Activated B cell treated with CpG ODN at 0.5 μM for 24 hours (primary cell): ENCODE measurements at regions not wholly inside any gene's neighbourhood (a gene's known extent, or its start where the extent isn't known, plus 50 kb on each side); places are given as distances from the start of the nearest gene placed in this dataset.

Experiments
- ATAC-seq: fragments of 200-7000 bp; cut with Tn5 transposase; one replicate; pipeline ENCODE4 v1.10.0; 2021; ENCODE audit warnings: low read depth, mild to moderate bottlenecking, moderate library complexity
- CTCF ChIA-PET: fragments of 350-600 bp; sonication (Branson Sonifier 250); formaldehyde crosslinking; loops from one replicate; lab custom pipeline; 2021; ENCODE audit warnings: antibody characterized with exemption; lab: Charles Lee
- POLR2A ChIA-PET: fragments of 350-600 bp; sonication (Branson Sonifier 250); formaldehyde crosslinking; loops from one replicate; lab custom pipeline; 2021; ENCODE audit warnings: antibody characterized with exemption; lab: Charles Lee
- DNase-seq: peaks from one replicate; pipeline ENCODE4 v3.0.0; 2022
- H3K27ac Mint-ChIP-seq: one replicate; pipeline ENCODE4 v1.8.0; 2020; ENCODE audit warnings: mixed read lengths
- H3K27me3 Mint-ChIP-seq: one replicate; pipeline ENCODE4 v1.8.0; 2021; ENCODE audit warnings: mixed read lengths
- H3K36me3 Mint-ChIP-seq: one replicate; pipeline ENCODE4 v1.8.0; 2021; ENCODE audit warnings: low read depth, mixed read lengths
- H3K4me1 Mint-ChIP-seq: one replicate; pipeline ENCODE4 v1.8.0; 2021; ENCODE audit warnings: mixed read lengths
- H3K4me3 Mint-ChIP-seq: one replicate; pipeline ENCODE4 v1.8.0; 2020; ENCODE audit warnings: mild to moderate bottlenecking, mixed read lengths
- H3K9me3 Mint-ChIP-seq: one replicate; pipeline ENCODE4 v1.8.0; 2020; ENCODE audit warnings: mixed read lengths
- intact Hi-C: fragments of 100-400 bp; cut with micrococcal nuclease; formaldehyde crosslinking; loops from one replicate; pipeline ENCODE4 v1.15.1; 2024
- TF ChIP-seq, protein P1 (sequence below): fragments of 200-600 bp; IDR thresholded peaks from one replicate; pipeline ENCODE4 v1.8.0; 2022; ENCODE audit warnings: antibody characterized with exemption, mild to moderate bottlenecking

DNA sequence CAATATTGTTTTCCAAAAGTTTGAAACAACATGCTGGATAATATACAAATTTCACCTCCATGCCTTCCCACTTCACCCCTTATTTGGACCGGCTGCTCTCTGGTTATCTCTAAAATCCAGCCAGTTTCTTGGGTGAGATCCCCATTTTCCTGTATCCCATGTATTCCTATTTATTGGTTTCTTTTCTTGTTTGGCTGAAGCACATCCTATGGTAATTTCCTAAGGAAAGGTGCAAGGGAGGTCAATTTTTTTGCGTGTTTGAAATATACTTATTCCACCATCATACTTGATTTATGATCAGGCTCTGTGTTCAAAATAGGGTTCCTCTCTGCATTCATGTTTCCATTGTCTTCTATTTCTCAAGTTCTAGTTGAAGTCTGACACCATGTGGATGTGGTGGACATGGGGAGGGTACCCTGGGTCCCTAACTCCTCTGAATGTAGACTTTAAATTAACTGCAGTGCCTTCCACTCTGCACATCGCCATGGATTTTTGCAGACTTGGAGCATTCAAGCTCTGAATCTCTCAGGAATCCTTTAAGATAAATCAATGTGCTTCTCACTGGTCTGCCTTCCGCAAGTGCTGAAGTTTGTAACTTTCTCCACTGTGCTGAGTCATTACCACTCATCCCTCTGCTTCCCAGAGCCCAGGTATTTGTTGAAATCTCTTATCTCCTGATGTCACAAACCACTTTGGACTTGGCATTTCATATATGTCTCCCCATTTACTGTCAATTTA is 52.1 kb upstream of the TLE3 start:
- no peak overlapping the region for H3K4me3 Mint-ChIP-seq
- ChIA-PET CTCF (no interaction called here), POLR2A (no interaction called here)
- peaks cover 11% of the 10 kb centered on the region for H3K27me3 Mint-ChIP-seq
- H3K4me1 Mint-ChIP-seq: peaks cover 3% of the 10 kb centered on the region
- TF ChIP-seq, protein P1, sequence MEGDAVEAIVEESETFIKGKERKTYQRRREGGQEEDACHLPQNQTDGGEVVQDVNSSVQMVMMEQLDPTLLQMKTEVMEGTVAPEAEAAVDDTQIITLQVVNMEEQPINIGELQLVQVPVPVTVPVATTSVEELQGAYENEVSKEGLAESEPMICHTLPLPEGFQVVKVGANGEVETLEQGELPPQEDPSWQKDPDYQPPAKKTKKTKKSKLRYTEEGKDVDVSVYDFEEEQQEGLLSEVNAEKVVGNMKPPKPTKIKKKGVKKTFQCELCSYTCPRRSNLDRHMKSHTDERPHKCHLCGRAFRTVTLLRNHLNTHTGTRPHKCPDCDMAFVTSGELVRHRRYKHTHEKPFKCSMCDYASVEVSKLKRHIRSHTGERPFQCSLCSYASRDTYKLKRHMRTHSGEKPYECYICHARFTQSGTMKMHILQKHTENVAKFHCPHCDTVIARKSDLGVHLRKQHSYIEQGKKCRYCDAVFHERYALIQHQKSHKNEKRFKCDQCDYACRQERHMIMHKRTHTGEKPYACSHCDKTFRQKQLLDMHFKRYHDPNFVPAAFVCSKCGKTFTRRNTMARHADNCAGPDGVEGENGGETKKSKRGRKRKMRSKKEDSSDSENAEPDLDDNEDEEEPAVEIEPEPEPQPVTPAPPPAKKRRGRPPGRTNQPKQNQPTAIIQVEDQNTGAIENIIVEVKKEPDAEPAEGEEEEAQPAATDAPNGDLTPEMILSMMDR: no peak
- no peak overlapping the region for H3K27ac Mint-ChIP-seq
- intact Hi-C loops: no loop called here
- DNase-seq: no peak
- ATAC-seq: no peak
- H3K36me3 Mint-ChIP-seq: no peaks in the 10 kb centered on the region
- no peaks in the 10 kb centered on the region for H3K9me3 Mint-ChIP-seq

DNA sequence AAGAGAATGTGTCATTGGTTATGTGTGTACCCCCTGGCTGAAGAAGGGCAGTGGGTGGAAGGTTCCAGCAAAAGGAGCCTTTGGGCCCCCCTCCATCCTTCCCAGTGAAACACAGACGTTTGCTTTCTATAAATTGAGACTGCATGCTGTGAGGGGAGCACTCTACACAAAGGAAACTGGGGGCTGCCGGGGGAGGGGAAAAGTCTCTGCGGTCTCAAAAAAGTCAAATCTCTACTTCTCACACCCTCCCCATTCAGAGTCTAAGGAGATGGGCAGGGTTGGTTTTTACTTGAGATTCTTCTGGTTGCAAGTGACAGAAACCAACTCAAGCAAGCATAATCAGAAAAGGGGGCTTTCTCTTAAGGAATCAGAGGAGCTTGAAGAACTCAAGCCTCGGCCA is 50.1 kb upstream of the TLE3 start:
- H3K36me3 Mint-ChIP-seq: no peaks in the 10 kb centered on the region
- peaks cover 3% of the 10 kb centered on the region for H3K4me1 Mint-ChIP-seq
- CTCF ChIA-PET: interaction anchor here (1.4 kb wide), 1 partner anchor 319 kb away, joined by 3 read pairs; no protein-coding TSS in a partner anchor
- H3K27me3 Mint-ChIP-seq: peaks cover 14% of the 10 kb centered on the region
- no peak overlapping the region for H3K4me3 Mint-ChIP-seq
- TF ChIP-seq, protein P1: no peak
- intact Hi-C loops: no loop called here
- no peaks in the 10 kb centered on the region for H3K9me3 Mint-ChIP-seq
- ATAC-seq: no peak
- H3K27ac Mint-ChIP-seq: no peak overlapping the region
- POLR2A ChIA-PET: no interaction called here
- DNase-seq: no peak
